ENCODE measurements at regions not wholly inside any gene's neighbourhood (a gene's known extent, or its start where the extent isn't known, plus 50 kb on each side); places are given as distances from the start of the nearest gene placed in this dataset.

- TF ChIP-seq EZH2 (IDR thresholded peaks at IDR 0.05; ENCODE audit: insufficient read depth, poor library complexity, severe bottlenecking) (no peak), EZH2phosphoT487 (IDR thresholded peaks at IDR 0.05; ENCODE audit: insufficient read depth, low read depth) (no peak)
Observed at GRCh38 chr22:49207008-49208003, 620.4 kb downstream of the BRD1 start.
